ENCODE measurements at regions not wholly inside any gene's neighbourhood (a gene's known extent, or its start where the extent isn't known, plus 50 kb on each side); places are given as distances from the start of the nearest gene placed in this dataset.

DNA sequence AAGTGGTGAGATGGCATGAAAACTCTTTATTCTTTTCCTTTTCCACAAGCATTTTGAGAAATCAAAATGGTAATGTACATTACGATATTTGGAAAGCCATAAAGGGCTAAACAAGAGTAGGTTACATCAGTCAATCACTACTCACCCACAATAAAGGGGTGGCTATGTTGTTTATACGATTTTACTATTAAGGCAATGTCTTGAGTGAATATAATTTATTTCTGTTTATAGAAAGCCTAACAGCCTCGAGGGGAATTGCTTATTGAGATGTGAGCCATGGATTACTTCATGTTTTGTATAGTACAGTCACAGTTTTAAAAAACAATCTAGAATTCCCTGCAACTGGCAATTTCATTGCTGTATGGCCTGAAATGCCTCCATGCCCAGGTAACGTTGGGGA is 237.5 kb upstream of the RBBP8 start:
- no peak for DNase-seq (ENCODE audit: extremely low spot score)
- CTCF ChIA-PET, result interaction anchor here (0.9 to 1.2 kb wide), 2 partner anchors 22 to 23 kb away, joined by 3 to 4 read pairs; no protein-coding TSS in a partner anchor
- TF ChIP-seq, protein P1, sequence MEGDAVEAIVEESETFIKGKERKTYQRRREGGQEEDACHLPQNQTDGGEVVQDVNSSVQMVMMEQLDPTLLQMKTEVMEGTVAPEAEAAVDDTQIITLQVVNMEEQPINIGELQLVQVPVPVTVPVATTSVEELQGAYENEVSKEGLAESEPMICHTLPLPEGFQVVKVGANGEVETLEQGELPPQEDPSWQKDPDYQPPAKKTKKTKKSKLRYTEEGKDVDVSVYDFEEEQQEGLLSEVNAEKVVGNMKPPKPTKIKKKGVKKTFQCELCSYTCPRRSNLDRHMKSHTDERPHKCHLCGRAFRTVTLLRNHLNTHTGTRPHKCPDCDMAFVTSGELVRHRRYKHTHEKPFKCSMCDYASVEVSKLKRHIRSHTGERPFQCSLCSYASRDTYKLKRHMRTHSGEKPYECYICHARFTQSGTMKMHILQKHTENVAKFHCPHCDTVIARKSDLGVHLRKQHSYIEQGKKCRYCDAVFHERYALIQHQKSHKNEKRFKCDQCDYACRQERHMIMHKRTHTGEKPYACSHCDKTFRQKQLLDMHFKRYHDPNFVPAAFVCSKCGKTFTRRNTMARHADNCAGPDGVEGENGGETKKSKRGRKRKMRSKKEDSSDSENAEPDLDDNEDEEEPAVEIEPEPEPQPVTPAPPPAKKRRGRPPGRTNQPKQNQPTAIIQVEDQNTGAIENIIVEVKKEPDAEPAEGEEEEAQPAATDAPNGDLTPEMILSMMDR (IDR thresholded peaks at IDR 0.05; ENCODE audit: control extremely low read depth, extremely low read depth, low read depth, missing control alignments), result no peak
- POLR2A ChIA-PET, result no interaction called here

DNA sequence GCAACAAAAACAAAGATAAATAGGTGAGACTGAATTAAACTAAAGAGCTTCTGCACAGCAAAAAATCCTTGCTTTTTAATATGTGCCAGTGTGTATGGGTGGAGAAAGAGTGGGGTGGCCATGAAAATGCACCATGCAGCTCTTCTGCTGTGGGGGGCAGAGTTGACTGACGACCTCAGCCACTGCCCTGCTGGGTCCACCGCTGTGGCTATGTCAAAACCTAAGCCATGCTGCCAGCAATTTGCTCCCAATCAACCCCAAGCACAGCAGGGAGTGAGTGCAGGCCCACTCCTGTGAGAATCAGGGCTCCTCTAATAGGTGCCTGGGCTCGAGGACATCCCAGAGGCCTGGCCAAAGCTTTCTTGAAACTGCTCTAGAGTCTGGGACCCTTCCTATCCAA is 235.6 kb upstream of the RBBP8 start:
- TF ChIP-seq, protein P1 (IDR thresholded peaks at IDR 0.05; ENCODE audit: control extremely low read depth, extremely low read depth, low read depth, missing control alignments), result no peak
- no peak for DNase-seq (ENCODE audit: extremely low spot score)
- ChIA-PET CTCF (no interaction called here), POLR2A (no interaction called here)

DNA sequence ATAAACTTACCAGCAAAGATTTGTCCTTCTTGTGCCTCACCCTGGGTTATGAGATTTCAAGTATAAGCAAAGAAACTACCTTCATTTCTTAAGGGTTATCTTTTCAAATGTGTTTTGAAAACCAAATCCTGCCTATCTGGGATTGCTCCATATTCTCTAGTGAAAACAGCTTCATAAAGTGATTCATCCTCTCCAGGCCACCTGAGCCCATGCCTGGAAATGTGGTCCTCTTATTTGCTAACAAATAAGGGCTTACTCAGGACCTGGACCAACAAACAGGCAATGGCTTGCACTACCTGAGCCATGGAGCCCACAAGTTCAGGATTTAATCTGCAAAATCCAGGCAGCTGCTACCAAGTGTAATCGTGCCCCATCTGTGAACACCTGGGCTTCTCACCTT is 234.4 kb upstream of the RBBP8 start:
- POLR2A ChIA-PET, result no interaction called here
- CTCF ChIA-PET, result no interaction called here
- TF ChIP-seq, protein P1 (IDR thresholded peaks at IDR 0.05; ENCODE audit: control extremely low read depth, extremely low read depth, low read depth, missing control alignments), result no peak
- DNase-seq (ENCODE audit: extremely low spot score), result no peak

DNA sequence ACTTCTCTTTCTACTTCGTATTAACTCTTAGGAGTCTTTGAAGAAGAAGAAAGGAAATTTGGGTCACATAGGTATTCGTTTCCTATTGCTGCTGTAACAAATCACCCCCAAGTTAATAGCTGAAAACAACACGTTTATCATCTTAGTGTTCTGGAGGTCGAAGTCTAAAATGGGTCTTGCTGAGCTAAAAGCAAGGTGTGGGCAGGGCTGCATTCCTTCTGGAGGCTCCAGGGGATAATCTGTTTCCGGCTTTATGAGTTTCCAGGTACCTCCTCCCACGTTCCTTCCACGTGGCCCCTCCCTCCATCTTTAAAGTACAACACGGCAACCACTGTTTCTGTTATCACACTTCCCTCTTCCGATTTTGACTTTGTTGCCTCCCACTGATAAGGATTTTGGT is 233.5 kb upstream of the RBBP8 start:
- DNase-seq (ENCODE audit: extremely low spot score), result no peak
- TF ChIP-seq, protein P1 (IDR thresholded peaks at IDR 0.05; ENCODE audit: control extremely low read depth, extremely low read depth, low read depth, missing control alignments), result no peak
- POLR2A ChIA-PET, result no interaction called here
- CTCF ChIA-PET, result no interaction called here

DNA sequence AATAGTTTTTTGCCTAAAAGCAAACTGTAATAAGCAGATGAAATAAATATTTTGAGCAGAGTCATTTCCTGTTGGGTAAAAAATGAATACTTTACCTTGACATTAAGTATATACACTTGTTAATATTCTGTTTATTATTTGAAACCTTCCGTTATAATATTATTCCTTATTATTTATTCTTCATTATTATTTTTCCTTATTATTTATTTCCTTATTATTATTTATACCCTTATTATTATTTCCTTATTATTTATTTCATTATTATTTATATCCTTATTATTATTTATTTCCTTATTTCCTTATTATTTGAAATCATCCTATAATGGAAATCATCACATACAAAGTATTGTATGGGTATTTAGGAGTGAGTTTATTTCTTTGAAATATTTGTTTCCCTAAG is 232.2 kb upstream of the RBBP8 start:
- POLR2A ChIA-PET, result no interaction called here
- DNase-seq (ENCODE audit: extremely low spot score), result no peak
- TF ChIP-seq, protein P1 (IDR thresholded peaks at IDR 0.05; ENCODE audit: control extremely low read depth, extremely low read depth, low read depth, missing control alignments), result no peak
- CTCF ChIA-PET, result no interaction called here

DNA sequence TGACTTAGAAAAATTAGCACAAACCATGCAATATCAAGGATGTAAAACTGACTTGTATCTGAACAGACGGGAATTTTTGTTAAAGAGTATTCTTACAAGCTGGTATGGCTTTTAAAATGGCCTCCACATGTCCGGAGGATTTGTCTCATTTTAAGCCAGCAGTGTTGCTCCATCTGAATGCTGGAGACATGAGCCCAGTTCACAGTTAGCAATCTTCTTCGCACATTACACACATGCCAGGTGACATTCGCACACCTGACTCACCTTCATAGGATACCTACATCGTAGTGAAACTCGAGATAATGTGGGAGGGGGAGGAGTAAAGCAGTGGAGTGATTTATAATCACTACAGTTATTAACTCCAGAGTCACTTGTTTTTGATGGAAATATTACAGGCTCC is 231.8 kb upstream of the RBBP8 start:
- ChIA-PET CTCF (interaction anchor here (1.1 kb wide), 1 partner anchor 8 kb away, joined by 3 read pairs; no protein-coding TSS in a partner anchor), POLR2A (no interaction called here)
- TF ChIP-seq, protein P1 (IDR thresholded peaks at IDR 0.05; ENCODE audit: control extremely low read depth, extremely low read depth, low read depth, missing control alignments), result no peak
- no peak for DNase-seq (ENCODE audit: extremely low spot score)

DNA sequence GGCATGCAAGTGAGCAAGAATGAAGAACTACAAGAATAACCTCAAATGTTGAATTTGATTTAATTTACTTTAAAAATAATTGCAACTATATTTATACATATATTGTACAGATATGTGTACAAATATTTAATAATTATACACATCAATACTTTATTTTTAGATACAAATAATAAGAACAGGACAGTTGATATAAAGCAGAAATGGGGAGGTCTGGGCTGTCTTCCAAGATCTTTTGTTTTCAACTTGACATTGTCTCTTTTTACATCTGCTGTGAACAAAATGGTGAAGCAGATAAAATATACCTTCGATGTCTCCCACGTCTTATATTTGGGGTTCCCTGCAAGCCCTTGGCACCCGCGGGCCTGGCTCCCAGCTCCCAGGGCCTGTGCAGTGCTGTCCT is 231.3 kb upstream of the RBBP8 start:
- ChIA-PET CTCF (interaction anchor here (1.1 kb wide), 1 partner anchor 9 kb away, joined by 3 read pairs; no protein-coding TSS in a partner anchor), POLR2A (no interaction called here)
- TF ChIP-seq, protein P1 (IDR thresholded peaks at IDR 0.05; ENCODE audit: control extremely low read depth, extremely low read depth, low read depth, missing control alignments), result no peak
- no peak for DNase-seq (ENCODE audit: extremely low spot score)

All from GM10248 (cell line).